ENCODE measurements at regions not wholly inside any gene's neighbourhood (a gene's known extent, or its start where the extent isn't known, plus 50 kb on each side); places are given as distances from the start of the nearest gene placed in this dataset.

DNA sequence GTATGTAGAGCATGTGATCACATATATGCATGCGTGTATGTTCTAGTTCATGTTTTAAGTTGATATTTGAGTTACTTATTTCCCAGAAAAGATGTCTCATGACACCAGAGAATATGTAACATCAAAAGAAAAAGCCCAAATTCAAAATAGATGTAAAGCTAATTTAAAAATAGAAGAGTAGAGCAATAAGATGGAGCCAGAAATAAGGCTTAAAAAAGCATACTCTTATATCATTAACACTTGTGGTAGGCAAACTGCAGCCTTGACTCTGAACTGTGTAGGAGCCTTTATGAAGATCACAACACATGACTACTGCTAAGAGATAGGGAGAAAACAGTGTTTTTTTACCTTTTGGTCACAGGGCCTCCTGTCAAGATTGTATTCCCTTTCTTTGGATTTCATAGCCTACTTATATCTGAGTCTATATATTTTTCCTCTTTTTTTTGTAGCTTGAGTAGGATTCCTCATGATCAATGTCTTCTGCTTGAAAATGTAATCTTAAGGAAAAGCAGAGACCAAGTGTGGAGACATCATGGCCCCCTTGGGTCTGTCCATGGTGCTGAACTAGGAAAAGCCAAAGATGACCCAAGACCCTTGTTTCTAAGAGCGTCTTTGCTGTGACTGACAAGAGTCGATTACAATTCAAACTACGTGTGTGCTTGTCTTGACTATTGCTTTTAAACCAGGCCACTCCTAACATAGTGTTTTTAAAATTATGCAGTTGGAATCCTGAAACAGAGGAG, 390.4 kb downstream of the SHISA9 start:
- no peak for DNase-seq

DNA sequence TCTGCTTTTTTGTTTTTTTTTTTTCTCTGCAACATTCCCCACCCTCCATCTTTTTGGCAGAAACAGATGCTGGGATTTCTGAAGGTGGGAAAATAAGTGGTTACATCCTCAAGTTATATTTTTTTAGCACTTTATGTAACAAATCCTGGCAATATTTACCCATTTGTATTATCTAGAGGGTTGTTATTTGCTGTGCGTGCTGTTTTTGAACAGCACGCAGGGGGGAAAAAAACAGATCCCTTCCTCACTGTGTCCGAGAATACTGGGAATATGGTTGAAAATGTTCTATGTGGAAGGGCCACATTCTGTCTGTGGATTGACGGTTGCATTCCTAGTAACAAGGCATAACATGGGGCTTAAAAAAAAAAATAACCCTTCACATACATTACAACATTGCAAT, 394.8 kb downstream of the SHISA9 start:
- DNase-seq = no peak

DNA sequence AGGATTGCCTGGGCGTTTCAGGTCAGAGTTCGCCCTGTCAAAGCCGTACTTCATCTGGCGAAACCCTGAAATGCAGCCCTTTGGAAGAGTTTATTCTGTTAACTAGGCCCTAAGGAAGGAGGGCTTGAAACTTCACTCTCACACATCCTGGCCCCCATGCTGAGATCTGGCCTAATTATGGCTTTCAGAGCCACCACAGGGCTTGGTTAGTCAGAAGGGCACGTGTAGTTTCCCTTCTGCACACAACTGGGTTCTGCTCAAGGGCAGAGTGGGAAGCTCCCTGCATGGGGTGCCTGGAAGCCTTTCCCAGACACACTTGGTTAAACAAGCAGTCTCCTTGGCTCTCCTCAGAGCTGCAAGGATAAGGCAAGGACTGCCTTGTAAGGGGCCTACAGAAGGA, 397.3 kb downstream of the SHISA9 start:
- DNase-seq = no peak

DNA sequence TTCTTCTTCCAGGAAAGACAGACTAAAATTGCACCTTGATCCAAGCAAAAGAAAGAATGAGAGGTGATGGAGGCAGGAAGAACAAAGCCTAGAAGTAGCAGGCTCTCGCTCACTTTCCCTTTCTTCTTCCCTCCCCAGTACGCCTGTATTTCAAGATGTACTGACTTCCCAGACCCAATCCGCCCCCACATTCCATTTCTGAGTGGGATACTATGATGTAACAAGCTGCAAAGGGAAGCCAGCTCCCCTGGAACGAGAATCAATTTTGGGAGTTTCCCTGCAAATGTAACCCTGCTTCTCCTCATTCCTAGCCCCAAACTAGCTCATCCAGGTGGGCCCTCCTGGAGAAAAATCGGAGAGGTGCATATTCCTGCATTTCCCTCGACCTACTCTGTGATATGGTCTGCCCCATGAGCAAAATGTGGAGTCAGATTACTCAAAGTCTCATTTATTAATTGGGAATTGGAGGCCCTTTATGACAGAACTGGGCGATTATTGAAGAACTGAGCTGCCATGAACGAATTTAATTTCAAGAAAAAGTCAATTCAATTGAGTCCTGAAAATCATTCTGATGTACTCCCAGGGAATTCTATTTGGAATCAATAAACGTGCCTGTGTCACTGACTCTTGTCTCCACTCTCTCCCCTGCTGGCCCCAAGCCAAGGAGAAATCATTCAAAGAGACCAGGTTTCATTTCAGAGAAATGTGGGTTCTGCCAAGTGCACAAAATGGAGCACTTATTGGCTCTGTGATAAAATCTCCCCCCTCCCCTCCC, 398.9 kb downstream of the SHISA9 start:
- DNase-seq = no peak

DNA sequence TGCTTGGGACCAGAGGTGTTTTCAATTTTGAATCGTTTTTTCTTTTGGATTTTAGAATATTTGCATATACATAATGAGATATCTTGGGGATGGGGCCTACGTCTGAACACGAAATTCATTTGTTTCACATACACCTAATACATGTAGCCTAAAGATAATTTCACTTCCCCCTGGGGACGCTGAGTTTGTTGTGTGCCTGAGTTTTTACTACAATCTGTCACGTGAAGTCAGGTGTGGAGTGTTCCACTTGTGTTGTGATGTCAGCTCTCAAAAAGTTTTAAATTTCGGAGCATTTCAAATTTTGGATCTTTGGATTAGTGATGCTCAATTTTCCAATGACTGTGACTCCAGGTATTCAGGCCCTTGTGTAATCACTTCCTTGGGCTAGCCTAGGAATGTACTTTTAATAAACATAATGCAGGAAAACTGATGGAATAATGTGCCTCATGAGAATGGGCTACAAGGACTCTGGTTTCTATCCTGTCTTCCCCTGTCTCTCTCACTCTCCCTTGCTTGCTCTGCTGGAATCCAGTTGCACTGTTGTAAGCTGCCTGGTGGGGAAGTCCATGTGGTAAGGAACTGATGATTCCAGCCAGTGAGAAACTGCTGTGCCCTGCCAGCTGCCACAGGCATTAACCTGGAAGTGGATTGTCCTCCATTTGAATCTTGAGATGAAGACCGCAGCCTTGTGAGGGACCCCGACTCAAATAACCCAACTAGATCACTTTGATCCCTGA, 403.8 kb downstream of the SHISA9 start:
- no peak for DNase-seq

DNA sequence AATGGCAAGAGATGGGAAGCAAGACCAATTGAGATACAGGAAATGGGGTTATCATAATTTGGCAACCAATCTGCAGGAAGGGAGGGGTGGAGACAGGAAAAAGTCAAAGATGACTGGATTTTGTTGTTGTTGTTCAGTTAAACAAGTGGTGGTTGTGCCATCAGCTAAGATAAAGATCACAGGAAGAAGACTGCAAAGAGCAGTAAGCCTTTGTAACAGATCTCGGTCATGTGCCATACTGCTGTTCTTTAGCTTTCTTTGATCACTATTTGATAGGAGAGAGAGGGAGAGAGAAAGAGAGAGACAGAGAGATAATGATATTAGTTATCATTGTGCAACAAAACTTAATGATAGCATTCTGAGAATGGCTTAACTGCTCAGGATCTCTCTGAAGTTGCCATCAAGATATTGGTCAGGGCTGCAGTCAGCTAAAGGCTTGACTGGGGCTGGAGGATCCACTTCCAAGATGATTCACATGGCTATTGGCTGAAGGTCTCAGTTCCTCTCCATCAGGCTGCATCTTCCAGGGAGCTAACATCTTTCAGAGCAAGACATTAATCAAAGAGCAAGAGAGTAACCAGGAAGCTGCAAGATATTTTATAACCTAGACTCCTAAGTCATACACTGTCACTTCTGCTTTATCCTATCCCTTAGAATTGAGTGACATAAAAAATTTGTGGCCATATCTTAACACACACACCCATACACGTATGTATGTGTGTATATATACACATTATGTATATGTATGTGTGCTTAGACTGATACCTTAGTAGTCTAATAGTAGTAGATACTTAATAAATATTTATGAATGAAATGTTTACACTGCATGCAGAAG, 405.0 kb downstream of the SHISA9 start:
- DNase-seq = no peak

DNA sequence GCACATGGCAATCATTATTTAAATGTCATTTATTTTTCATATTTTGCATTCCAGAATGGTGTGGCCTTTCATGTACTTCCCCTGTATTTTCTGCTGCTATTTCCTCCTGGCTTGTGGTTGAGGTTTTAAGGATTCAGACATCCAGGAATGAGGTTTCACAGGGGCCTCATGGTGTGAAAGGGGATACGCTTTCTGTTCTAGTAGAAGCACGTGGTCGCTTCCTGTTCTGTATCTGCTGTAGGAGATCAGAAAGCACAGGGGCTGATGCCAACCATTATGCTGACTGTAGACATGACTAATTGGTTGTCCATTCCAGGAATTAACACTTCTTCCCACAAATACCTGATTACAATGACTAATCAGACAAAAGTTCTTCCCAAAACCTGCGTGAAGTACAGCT, 405.9 kb downstream of the SHISA9 start:
- no peak for DNase-seq

DNA sequence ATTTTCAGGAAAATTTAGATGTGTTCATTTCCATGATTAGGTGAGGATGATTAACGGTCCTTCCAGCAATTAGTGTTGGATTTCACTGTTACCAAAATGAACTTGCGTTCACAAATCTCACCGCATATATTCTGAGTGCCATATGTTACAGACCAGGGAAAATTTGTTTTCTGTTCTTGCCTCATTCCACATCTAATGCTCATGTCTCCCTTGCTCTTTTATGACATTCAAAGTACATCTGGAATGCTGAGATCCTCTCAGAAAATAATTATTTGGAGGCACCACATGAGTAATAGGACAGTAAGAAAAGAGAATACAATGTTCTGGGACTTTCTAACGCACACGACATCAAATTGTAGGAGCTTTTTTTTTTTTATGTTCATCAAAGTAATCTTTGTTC, 406.5 kb downstream of the SHISA9 start:
- DNase-seq = peak in 1 of 2 experiments; percentile 16

DNA sequence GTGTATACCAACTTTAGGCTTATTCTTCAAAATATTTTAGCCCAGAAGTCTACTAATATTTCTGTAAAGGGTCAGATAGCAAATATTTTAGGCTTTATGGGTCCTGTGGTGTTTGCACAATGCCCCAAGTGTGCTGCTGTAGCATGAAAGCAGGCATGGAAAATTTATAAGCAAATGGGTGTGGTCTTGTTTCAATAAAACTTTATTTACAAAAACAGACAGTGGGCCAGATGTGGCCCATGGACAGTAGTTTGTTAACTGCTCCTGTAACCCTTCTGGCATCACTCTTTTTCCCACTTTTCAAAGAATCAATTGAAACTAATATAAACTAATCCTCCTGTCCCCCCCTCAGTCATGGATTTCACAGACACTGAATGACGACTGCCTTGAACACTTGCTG, 410.7 kb downstream of the SHISA9 start:
- DNase-seq = no peak

DNA sequence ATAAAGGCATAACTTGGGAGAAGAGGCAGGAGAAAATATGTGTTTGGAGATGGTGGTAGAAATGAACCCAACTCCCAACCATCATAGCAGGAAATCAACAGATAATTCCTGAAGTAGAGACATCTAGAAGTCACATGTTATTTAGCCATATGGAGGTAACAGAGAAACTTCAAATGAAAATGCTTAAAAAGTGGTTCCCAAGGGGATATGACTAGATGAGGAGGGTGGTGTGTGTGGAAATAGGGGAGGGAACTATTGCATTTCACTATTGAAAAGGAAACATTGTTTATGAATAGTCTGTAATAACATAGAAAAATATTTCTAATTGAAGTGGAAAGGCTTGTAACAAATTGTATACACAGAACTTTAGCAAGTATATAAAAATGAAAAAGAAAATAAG, 412.0 kb downstream of the SHISA9 start:
- DNase-seq = peak in 1 of 2 experiments; percentile 32

DNA sequence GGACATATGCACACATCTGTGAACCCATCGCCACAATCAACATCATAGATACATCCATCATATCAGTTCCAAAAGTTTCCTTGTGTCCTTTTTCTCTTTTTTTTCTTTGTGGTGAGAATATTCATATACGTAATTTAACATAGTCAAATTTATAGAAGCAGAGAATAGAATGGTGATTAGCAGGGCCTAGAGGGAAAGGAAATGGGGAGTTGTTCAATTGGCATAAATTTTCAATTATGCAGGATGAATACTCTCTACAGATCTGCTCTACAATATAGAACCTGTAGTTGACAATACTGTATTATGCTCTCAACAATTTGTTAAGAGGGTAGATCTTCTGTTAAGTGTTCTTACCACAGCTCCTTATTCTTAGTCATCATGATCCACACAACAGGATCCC, 413.2 kb downstream of the SHISA9 start:
- no peak for DNase-seq

DNA sequence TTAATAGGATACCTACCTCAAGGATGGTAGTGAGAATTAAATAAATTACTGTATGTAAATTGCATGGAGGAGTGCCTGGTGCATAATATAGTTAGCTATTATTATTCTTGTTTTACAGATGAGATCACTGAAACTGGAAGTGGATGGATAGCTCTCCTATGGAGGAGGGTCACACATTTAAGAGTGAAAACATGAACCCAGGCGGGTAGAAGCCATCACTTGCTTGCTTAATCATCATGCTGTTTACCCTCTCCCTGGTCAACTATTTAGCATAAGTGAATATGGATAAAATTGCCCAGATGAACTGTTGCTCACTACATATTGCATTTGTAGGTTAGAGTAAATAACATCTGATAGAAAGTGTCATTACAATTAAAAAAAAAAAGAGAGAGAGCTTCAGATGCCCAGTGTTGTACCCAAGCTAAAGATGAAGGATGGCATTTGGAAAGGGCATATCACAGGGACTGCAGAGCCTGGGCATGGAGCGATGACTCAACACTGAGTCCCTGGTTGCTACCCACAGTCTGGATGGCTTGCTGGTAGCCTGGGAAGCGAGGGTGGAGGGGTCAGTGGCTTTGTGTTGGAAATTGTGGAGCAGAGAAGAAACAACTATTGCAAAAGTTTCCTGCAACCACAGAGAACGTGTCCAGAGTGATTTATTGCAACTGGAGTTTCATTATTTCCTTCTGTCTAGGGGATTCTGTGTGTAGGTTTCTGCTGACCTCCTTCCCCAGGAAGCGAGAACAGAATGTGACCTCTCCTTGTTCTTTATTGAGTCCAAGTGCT, 414.4 kb downstream of the SHISA9 start:
- DNase-seq = no peak

DNA sequence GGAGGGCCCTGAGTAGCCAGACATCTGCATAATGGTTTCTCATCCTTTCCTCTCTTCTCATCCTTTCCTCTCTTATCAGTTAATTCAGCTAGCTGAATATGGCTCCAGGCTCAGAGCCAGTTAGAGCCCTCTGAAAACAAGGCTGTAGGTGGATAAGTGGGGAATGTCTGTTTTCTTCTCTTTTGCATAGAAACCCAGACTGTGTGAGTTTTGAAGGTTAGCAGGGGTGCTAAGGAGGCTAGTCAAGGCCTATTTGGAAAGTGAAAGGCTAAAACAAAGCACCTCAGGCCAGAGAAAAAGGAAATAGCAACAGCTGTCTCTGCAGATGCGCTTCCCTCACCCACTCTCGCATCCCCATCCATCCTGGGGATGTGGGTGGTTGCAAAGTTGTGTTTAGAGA, 420.9 kb downstream of the SHISA9 start:
- DNase-seq = no peak

DNA sequence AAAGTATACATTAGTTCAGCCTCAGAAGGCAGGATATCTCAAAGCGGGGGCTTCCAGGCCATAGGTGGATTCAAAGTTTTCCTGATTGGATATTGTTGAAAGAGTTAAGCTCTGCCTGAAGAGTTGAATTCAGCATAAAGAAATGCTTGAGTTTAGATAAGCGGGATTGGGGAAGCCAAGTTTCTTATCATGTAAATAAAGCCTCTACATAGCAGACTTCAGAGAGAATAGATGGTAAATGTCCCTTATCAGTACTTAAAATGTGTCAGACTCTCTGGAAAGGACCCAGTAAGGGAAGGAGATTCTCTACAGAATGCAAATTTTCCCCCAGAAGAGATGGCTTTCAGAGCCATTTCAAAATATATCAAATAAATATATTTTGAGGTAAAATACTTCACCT, 423.5 kb downstream of the SHISA9 start:
- no peak for DNase-seq

DNA sequence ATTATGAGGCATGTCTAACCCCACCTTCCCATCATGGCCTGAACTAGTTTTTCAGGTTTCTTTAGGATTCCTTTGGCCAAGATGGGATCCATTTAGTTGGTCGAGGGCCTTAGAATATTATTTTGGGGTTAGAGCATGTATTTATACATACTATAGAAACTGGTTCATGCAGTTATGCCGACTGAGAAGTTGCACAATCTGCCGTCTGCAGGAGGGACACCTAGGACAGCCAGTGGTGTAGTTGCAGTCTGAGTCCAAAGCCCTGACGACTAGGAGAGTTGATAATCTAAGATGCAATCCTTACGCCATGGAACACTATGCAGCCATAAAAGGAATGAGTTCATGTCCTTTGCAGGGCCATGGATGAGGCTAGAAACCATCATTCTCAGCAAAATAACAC, 424.0 kb downstream of the SHISA9 start:
- no peak for DNase-seq

DNA sequence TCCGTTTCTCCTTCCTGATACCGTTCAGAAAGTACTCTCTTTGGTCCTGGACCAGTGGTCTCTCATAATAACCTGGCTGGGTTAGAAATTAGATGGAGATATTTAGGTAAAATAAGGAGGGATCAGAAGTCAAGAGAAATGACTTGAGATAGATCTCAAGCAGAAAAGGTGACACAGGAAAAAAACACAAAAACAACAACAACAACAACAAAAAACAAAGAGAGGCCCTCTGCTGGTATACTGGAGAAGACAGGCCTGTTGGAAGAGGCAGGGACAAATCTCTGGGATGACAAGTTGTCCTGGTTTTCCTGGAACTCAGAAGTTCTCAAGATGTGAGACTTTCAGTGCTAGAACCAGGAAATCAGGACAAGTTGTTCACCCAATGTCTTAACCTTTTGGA, 430.5 kb downstream of the SHISA9 start:
- DNase-seq = no peak

DNA sequence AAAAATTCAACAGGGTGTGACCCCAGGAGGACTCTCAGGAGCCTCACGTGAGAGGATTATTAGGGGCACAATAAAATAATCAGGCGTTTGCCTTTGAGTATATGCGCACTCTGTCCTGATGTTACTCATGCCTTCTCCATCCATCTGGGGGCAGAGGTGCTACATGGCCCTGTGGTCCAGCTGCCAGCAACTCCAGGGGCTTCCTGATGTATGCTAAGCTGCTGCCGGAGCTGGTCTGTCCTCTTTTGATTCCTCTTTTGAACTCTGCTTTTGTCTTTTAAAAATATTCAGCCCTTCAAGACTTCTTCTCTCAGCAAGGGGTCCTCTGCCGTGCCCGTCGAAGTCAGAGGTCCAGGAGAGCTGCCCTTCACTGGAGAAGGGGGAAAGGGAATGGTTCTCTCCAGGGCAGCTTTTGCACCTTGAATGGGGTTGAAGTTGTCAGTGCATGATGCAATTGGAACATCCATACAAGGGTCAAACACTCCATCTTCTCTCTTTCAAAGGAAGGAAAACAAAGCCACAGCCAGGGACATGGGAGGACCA, 431.4 kb downstream of the SHISA9 start:
- peak in 1 of 2 experiments; percentile 37 for DNase-seq

DNA sequence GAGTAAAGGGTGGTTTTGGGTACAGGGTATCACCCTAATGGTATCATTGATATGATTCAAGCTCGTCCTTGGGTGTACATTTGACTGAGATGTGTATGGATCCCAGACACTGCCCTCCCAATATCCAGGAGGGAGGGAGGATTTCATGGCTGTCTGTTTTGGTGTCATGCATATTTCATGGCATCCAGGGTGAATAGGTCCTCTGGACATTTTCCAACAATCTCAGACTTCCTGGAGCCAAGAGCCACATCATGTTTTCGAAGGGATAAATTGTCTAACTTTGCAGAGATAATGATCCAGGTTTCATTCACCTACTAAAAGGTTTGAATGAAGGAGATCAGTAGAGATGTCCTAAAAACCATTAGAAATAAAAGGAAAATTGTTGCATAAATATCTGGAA, 431.9 kb downstream of the SHISA9 start:
- DNase-seq = no peak

DNA sequence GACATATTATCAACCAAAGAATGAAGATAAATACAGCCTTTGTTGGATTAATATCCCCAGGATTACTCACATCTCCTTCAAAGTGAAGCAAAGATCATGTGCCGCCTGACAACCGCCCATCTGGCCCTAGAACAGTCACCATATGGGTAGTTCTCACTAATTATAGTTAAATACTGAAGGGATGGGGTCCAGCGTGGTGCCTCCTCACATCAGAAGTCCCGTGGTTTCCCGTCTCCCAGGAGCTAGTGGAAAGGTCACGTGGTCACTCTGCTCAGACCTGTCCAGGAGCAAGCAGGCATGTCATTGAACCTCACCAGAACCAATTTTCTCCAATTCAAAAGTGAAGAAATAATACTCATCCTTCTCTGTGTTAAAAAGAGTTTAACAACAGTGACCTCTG, 434.5 kb downstream of the SHISA9 start:
- DNase-seq = peak; percentile 93 to 95

DNA sequence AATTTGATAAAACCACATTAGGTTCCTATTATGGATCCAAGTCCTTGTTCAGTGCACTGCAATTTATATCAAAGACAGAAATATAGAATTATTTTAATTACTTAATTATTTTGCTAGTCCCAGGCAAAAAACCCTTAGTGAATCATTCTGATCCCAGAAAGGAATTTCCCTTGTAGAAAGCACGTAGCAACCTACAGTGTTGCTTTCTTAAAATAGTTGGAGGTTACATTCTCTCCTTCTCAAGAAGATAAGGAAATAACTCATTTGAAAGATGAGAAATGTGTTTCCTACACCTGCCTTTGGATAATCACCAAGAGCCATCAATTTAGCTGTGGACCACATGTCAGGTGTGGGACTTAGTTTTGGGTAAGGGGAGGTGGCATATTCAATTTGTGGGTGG, 434.9 kb downstream of the SHISA9 start:
- DNase-seq = no peak
